Progenitor cell of endocrine pancreas (in vitro differentiated cells): ENCODE measurements at regions not wholly inside any gene's neighbourhood (a gene's known extent, or its start where the extent isn't known, plus 50 kb on each side); places are given as distances from the start of the nearest gene placed in this dataset.
"Not testable (repeated sequence)": the region's sequence is repeated elsewhere in the genome, so short reads cannot be mapped to it uniquely, and the experiment has no call there.

Source experiments
- DNase-seq: peaks from one replicate; pipeline ENCODE4 v3.0.0; 2021; ENCODE audit warnings: low spot score; ENCODE audit not compliant: unreplicated experiment
- H3K27ac Mint-ChIP-seq: 2 replicates; pipeline ENCODE4 v1.8.0; 2021; ENCODE audit warnings: mild to moderate bottlenecking, moderate library complexity, mixed read lengths
- H3K27me3 Mint-ChIP-seq: 2 replicates; pipeline ENCODE4 v1.8.0; 2021; ENCODE audit warnings: mixed read lengths
- H3K36me3 Mint-ChIP-seq: 2 replicates; pipeline ENCODE4 v1.8.0; 2022; ENCODE audit warnings: mixed read lengths; ENCODE audit not compliant: insufficient read depth
- H3K4me1 Mint-ChIP-seq: 2 replicates; pipeline ENCODE4 v1.8.0; 2021; ENCODE audit warnings: low read depth, mixed read lengths
- H3K4me3 Mint-ChIP-seq: 2 replicates; pipeline ENCODE4 v1.8.0; 2021; ENCODE audit warnings: low read depth, mild to moderate bottlenecking, moderate library complexity, mixed read lengths
- H3K9me3 Mint-ChIP-seq: 2 replicates; pipeline ENCODE4 v1.8.0; 2021; ENCODE audit warnings: low read depth, mixed read lengths
- CTCF ChIP-seq: fragments of 200-600 bp; sonication (generic); IDR thresholded peaks from one replicate; pipeline ENCODE4 v1.5.0; 2021; ENCODE audit warnings: antibody characterized with exemption, mild to moderate bottlenecking; ENCODE audit not compliant: unreplicated experiment

DNA sequence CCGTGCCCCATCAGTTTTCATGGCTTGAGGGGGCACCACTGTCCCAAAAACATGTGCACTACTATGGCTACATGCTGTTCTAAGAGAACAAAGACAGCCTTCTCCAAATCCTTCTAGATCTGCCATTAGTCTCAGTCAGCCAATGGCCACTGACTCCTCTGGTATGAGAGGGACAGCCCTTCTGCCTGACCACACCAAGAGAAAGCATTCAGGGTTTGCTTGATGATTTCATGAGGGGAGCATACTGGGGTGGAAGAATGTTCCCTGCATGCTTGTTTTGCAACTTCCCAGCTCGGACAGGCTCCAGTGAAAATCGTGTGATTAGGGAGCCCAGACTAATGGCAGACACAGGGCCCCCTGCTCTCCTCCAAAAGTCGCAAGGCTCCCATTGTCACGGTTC, 199.6 kb upstream of the ALG10B start:
- no peaks in the 10 kb centered on the region for H3K4me1 Mint-ChIP-seq
- peaks cover 7% of the 10 kb centered on the region for H3K36me3 Mint-ChIP-seq
- H3K9me3 Mint-ChIP-seq = peaks cover 67% of the 10 kb centered on the region
- no peak for DNase-seq
- TF ChIP-seq CTCF = no peak
- H3K27me3 Mint-ChIP-seq = no peaks in the 10 kb centered on the region
- H3K27ac Mint-ChIP-seq = no peak overlapping the region
- no peak overlapping the region for H3K4me3 Mint-ChIP-seq

DNA sequence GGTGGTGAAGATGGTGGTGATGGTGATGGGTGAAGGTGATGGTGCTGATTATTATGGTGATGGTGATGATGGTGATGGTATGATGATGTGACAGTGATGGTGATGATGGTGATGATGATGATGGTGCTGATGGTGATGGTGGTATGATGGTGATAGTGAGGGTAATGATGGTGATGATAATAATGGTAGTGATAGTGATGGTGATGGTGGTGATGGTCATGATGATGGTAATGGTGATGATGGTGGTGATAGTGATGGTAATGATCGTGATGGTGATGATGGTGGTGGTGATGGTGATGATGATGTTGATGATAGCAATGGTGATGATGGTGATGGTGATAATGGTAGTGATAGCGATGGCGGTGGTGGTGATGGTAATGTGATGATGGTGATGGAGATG, 197.9 kb upstream of the ALG10B start:
- no peaks in the 10 kb centered on the region for H3K27me3 Mint-ChIP-seq
- H3K4me1 Mint-ChIP-seq = no peaks in the 10 kb centered on the region
- no peak overlapping the region for H3K27ac Mint-ChIP-seq
- no peak for TF ChIP-seq CTCF
- no peak overlapping the region for H3K4me3 Mint-ChIP-seq
- H3K36me3 Mint-ChIP-seq = peaks cover 5% of the 10 kb centered on the region
- DNase-seq = no peak
- peaks cover 61% of the 10 kb centered on the region for H3K9me3 Mint-ChIP-seq

- peaks cover 8% of the 10 kb centered on the region for H3K36me3 Mint-ChIP-seq
- DNase-seq = no peak
- H3K27ac Mint-ChIP-seq = no peak overlapping the region
- H3K9me3 Mint-ChIP-seq = peaks cover 62% of the 10 kb centered on the region
- no peak overlapping the region for H3K4me3 Mint-ChIP-seq
- no peaks in the 10 kb centered on the region for H3K27me3 Mint-ChIP-seq
- no peaks in the 10 kb centered on the region for H3K4me1 Mint-ChIP-seq
- no peak for TF ChIP-seq CTCF
Measured at GRCh38 chr12:38120438-38120837, 196.1 kb upstream of the ALG10B start.

- not testable (repeated sequence) for H3K36me3 Mint-ChIP-seq, H3K27me3 Mint-ChIP-seq, H3K27ac Mint-ChIP-seq, DNase-seq, H3K4me3 Mint-ChIP-seq, H3K4me1 Mint-ChIP-seq
- peaks cover 58% of the 10 kb centered on the region for H3K9me3 Mint-ChIP-seq
Measured at GRCh38 chr12:38123028-38123427, 193.5 kb upstream of the ALG10B start.

- Mint-ChIP-seq H3K9me3 (peaks cover 55% of the 10 kb centered on the region), H3K4me1 (no peaks in the 10 kb centered on the region), H3K27me3 (no peaks in the 10 kb centered on the region), H3K36me3 (peaks cover 4% of the 10 kb centered on the region), H3K4me3 (no peak overlapping the region), H3K27ac (no peak overlapping the region)
- no peak for TF ChIP-seq CTCF
- no peak for DNase-seq
Measured at GRCh38 chr12:38123566-38124246, 192.9 kb upstream of the ALG10B start.
